ENCODE measurements at regions not wholly inside any gene's neighbourhood (a gene's known extent, or its start where the extent isn't known, plus 50 kb on each side); places are given as distances from the start of the nearest gene placed in this dataset.

DNA sequence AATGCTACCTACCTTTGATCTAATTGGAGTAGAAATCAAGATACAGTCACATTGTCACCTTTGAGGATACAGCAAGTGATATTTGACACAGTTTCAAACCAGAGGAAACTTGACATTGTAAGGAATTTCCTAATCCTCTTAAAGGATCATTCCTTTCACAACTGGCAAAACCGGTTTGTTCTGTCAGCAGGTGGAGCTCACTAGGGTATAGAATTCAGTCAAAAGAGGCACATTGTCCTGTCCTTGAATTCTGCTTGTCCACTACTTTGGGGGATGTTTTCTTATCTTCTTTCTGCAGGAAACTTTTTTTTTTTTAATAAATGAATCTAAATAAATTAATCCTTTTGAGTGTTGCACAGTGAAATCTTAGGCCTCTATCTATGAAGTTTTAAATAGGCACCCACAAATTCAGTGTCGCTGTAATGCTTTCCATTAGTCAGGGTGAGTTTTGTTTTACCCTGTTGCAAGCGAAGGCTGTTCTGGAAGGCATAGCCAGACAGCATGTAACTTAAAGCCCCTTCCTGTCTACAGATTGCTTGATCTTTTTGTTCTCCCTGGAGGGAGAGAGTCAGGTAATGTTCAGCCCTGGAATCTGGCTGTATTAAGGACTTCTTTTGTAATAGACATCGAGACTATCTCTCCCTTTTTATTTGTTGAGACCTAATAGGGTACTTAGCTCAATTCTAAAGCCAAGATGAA is 285.0 kb upstream of the RGS6 start:
- H3K4me3 ChIP-seq (ENCODE audit: low read length) = no peak overlapping the region
- DNase-seq (ENCODE audit: low read depth) = peak; percentile 45
- TF ChIP-seq, protein P1, sequence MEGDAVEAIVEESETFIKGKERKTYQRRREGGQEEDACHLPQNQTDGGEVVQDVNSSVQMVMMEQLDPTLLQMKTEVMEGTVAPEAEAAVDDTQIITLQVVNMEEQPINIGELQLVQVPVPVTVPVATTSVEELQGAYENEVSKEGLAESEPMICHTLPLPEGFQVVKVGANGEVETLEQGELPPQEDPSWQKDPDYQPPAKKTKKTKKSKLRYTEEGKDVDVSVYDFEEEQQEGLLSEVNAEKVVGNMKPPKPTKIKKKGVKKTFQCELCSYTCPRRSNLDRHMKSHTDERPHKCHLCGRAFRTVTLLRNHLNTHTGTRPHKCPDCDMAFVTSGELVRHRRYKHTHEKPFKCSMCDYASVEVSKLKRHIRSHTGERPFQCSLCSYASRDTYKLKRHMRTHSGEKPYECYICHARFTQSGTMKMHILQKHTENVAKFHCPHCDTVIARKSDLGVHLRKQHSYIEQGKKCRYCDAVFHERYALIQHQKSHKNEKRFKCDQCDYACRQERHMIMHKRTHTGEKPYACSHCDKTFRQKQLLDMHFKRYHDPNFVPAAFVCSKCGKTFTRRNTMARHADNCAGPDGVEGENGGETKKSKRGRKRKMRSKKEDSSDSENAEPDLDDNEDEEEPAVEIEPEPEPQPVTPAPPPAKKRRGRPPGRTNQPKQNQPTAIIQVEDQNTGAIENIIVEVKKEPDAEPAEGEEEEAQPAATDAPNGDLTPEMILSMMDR (conservative IDR thresholded peaks at IDR 0.05; ENCODE audit: low read depth, low read length) = peak; percentile 30

DNA sequence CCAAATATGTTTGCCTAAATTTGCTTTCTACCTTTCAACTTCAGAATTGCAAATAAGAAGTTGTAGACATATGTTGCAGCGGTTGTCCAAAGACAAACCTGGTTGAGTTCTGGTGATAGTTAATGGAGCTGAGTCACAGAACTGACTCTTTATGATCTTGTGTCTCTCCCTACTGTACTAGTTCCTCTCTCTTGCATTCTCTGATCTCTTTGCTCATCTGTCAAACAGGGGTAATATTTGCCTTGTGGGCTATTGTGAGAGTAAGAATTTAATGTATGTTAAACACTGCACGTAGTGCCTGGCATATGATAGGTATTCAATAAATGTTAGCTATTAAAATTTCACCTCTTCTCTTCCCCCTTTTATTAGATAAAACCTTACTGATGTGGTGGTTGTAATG is 283.5 kb upstream of the RGS6 start:
- TF ChIP-seq, protein P1 (conservative IDR thresholded peaks at IDR 0.05; ENCODE audit: low read depth, low read length) = no peak
- H3K4me3 ChIP-seq (ENCODE audit: low read length) = no peak overlapping the region
- DNase-seq (ENCODE audit: low read depth) = no peak

DNA sequence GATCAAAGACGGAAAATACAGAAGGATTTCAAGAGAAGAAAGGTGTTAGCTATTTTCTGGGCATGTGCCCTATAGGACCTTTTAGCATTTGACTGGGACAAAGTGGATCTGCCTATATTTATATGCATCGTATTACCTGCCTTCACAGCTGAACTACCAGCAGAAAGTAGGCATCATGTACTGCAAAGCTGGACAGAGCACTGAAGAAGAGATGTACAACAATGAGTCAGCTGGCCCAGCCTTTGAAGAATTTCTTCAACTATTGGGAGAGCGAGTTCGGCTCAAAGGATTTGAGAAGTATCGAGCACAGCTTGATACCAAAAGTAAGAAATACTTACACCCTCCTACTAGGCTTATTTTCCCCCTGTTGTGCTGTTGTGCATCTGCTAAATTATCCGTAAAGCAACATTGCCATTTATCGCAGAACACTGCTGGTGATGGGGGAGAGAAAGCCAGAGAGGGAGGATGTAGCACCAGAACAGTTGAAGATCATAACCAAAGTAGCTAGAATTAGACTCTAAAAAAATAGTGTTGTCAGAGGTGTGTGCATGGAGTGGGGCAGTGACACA is 282.0 kb upstream of the RGS6 start:
- TF ChIP-seq, protein P1 (conservative IDR thresholded peaks at IDR 0.05; ENCODE audit: low read depth, low read length) = no peak
- no peak overlapping the region for H3K4me3 ChIP-seq (ENCODE audit: low read length)
- no peak for DNase-seq (ENCODE audit: low read depth)

DNA sequence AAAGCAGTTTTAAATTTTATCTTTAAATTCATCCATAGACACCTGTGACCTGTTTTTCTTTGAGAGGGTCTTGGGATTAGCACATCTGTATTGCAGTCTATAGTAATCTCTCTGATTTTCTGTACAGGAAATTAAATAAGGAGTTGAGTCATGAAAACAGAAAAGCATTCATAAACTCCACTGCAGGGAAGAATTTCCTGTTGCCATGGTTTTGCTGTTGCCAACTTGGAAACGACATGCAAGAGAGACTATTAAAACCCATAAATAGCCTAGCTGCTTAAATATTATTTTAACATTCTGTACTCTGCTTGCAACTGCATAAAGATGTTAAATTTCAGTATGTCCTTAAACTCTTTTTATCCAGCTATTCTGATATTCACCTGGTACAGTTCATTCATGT is 281.0 kb upstream of the RGS6 start:
- H3K4me3 ChIP-seq (ENCODE audit: low read length) = no peak overlapping the region
- TF ChIP-seq, protein P1 (conservative IDR thresholded peaks at IDR 0.05; ENCODE audit: low read depth, low read length) = no peak
- peak; percentile 74 for DNase-seq (ENCODE audit: low read depth)

DNA sequence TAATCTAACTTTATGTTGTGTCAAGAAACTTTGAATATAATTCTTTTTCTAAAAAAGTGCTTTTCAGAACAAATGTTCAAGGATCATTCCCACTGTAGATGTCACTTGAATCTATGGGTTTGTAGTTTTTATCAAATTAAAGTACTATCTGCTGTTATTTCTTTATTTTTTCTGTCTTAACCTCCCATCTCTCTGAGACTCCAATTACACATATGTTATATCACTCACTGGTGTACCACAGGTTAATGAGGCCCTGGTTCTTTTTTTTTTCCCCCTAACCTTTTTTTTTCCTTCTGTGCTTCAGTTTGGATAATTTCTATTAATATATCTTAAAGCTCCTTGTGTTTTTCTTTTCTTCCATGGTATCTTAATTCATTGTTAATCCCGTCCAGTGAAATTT is 279.9 kb upstream of the RGS6 start:
- no peak for DNase-seq (ENCODE audit: low read depth)
- no peak overlapping the region for H3K4me3 ChIP-seq (ENCODE audit: low read length)
- TF ChIP-seq, protein P1 (conservative IDR thresholded peaks at IDR 0.05; ENCODE audit: low read depth, low read length) = no peak

DNA sequence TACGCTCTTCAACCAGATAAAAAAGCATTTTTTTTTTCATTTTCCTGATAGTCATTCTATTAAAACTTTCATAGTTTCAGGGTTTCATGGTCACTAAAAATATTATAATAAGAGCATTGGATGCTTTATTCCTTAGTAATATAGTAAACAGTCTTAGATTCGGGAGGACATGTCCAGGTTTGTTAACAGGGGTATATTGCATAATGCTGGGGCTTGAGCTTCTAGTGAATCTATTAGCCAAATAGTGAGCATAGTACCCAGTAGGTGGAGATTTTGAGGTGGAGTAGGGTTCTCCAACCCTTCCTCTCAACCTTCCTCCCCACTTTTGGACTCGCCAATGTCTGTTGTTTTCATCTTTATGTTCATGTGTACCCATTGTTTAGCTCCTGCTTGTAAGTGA is 277.4 kb upstream of the RGS6 start:
- TF ChIP-seq, protein P1 (conservative IDR thresholded peaks at IDR 0.05; ENCODE audit: low read depth, low read length) = no peak
- no peak for DNase-seq (ENCODE audit: low read depth)
- H3K4me3 ChIP-seq (ENCODE audit: low read length) = no peak overlapping the region

DNA sequence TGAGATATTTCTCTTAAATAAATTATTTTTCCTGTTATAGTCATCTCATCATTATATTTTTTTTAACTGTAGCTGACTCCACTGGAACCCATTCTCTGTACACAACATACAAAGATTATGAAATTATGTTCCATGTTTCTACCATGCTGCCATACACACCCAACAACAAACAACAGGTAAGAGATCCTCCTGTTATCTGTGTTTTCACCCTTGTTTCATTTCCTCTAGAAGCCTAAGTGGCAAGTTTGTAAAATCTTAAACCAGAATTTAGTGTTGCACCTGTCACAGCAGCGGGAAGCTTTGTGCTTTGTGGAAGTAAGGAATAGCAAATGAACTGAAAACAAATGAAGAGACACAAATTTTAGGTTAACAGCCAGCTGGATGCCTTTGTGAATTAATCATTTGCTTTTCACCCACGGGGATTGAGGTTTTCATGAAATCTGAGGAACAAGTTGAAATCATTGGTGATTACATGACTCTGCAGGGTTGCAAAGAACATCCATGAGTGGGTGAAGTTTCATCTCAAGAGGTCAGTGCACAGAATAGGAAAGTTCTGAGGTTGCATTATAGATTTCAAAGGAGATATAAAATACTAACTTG is 273.9 kb upstream of the RGS6 start:
- DNase-seq (ENCODE audit: low read depth) = no peak
- TF ChIP-seq, protein P1 (conservative IDR thresholded peaks at IDR 0.05; ENCODE audit: low read depth, low read length) = no peak
- H3K4me3 ChIP-seq (ENCODE audit: low read length) = no peak overlapping the region
